ENCODE measurements at regions not wholly inside any gene's neighbourhood (a gene's known extent, or its start where the extent isn't known, plus 50 kb on each side); places are given as distances from the start of the nearest gene placed in this dataset.

- no peak for TF ChIP-seq POLR2AphosphoS5 (IDR thresholded peaks at IDR 0.05)
- TF ChIP-seq CTCF (IDR thresholded peaks at IDR 0.05; ENCODE audit: poor library complexity, severe bottlenecking): no peak
- TF ChIP-seq EP300 (conservative IDR thresholded peaks at IDR 0.05; ENCODE audit: poor library complexity, severe bottlenecking): no peak
These were observed 780.0 kb downstream of the SEMA5A start for GRCh38 chr5:8765886-8766285.

Data from neural cell (in vitro differentiated cells).